GM23338 (cell line): ENCODE measurements at regions not wholly inside any gene's neighbourhood (a gene's known extent, or its start where the extent isn't known, plus 50 kb on each side); places are given as distances from the start of the nearest gene placed in this dataset.

Experiments
- ATAC-seq: fragments of 200-7000 bp; cut with Tn5 transposase; 3 replicates; pipeline ENCODE4 v1.9.1; 2020
- DNase-seq: peaks from one replicate; pipeline ENCODE4 v3.0.0-alpha.2; 2015; ENCODE audit warnings: low spot score
- H2AFZ ChIP-seq: fragments of 200-600 bp; sonication (generic); 2 replicates; pipeline ENCODE4 v1.8.0; 2016; ENCODE audit warnings: antibody characterized with exemption, mild to moderate bottlenecking, moderate library complexity
- H3F3A ChIP-seq: fragments of 200-600 bp; sonication (generic); replicated peaks from 2 replicates; pipeline ENCODE4 v1.8.0; 2017; ENCODE audit warnings: antibody characterized with exemption, mixed run types, low read depth
- H3K27ac ChIP-seq: fragments of 200-600 bp; sonication (generic); 2 replicates; pipeline ENCODE4 v1.6.1; 2016; ENCODE audit warnings: low read depth
- H3K27me3 ChIP-seq: fragments of 200-600 bp; sonication (generic); 2 replicates; pipeline ENCODE4 v1.8.0; 2016; ENCODE audit warnings: mild to moderate bottlenecking, mixed run types, moderate library complexity; ENCODE audit not compliant: insufficient read depth
- H3K36me3 ChIP-seq: fragments of 200-600 bp; sonication (generic); 2 replicates; pipeline ENCODE4 v1.8.0; 2016; ENCODE audit warnings: mild to moderate bottlenecking; ENCODE audit not compliant: insufficient read depth
- H3K4me1 ChIP-seq: fragments of 200-600 bp; sonication (generic); 2 replicates; pipeline ENCODE4 v1.8.0; 2016; ENCODE audit warnings: mild to moderate bottlenecking, moderate library complexity; ENCODE audit not compliant: insufficient read depth
- H3K4me2 ChIP-seq: fragments of 200-600 bp; sonication (generic); 2 replicates; pipeline ENCODE4 v1.7.1; 2017; ENCODE audit warnings: mixed run types
- H3K4me3 ChIP-seq: fragments of 200-600 bp; sonication (generic); 2 replicates; pipeline ENCODE4 v1.6.1; 2016; ENCODE audit warnings: mixed run types
- H3K79me2 ChIP-seq: fragments of 200-600 bp; sonication (generic); replicated peaks from 2 replicates; pipeline ENCODE4 v1.8.0; 2017; ENCODE audit warnings: mild to moderate bottlenecking; ENCODE audit not compliant: insufficient read depth
- H3K9me2 ChIP-seq: fragments of 200-600 bp; sonication (generic); 2 replicates; pipeline ENCODE4 v1.8.0; 2017; ENCODE audit not compliant: insufficient read depth
- H4K20me1 ChIP-seq: fragments of 200-600 bp; sonication (generic); replicated peaks from 2 replicates; pipeline ENCODE4 v1.8.0; 2017; ENCODE audit warnings: mild to moderate bottlenecking; ENCODE audit not compliant: insufficient read depth
- H3K27ac Mint-ChIP-seq: 2 replicates; pipeline ENCODE4 v1.8.0; 2020; ENCODE audit warnings: inconsistent platforms, mild to moderate bottlenecking, moderate library complexity, mixed read lengths
- H3K27me3 Mint-ChIP-seq: 3 replicates; pipeline ENCODE4 v1.8.0; 2022; ENCODE audit warnings: low read depth, mild to moderate bottlenecking, moderate library complexity, mixed read lengths, inconsistent platforms; ENCODE audit not compliant: insufficient read depth, poor library complexity
- H3K36me3 Mint-ChIP-seq: 3 replicates; pipeline ENCODE4 v1.8.0; 2021; ENCODE audit warnings: low read depth, mild to moderate bottlenecking, inconsistent platforms, moderate library complexity, mixed read lengths
- H3K4me1 Mint-ChIP-seq: 3 replicates; pipeline ENCODE4 v1.8.0; 2020; ENCODE audit warnings: mild to moderate bottlenecking, inconsistent platforms, mixed read lengths
- H3K4me3 Mint-ChIP-seq: 3 replicates; pipeline ENCODE4 v1.8.0; 2021; ENCODE audit warnings: moderate library complexity, mild to moderate bottlenecking, inconsistent platforms, mixed read lengths
- H3K9me3 Mint-ChIP-seq: 3 replicates; pipeline ENCODE4 v1.8.0; 2020; ENCODE audit warnings: moderate library complexity, mild to moderate bottlenecking, inconsistent platforms, mixed read lengths
- CREB1 ChIP-seq: fragments of 250-450 bp; sonication (Bioruptor Pico); IDR thresholded peaks from 2 replicates; pipeline ENCODE4 v1.5.0; 2020; ENCODE audit warnings: low read depth, mild to moderate bottlenecking, moderate library complexity
- CTCF ChIP-seq, 2 experiments: fragments of 200-600 bp in 1 of 2; sonication (generic) in 1 of 2; conservative IDR thresholded peaks; 2 replicates each; pipeline versions ENCODE4 v1.5.1 to v1.6.1; 2016 to 2017; ENCODE audit warnings: antibody characterized with exemption in 2 of 2, low read depth in 2 of 2, mild to moderate bottlenecking in 2 of 2, moderate library complexity in 1 of 2
- ETS1 ChIP-seq: IDR thresholded peaks from 2 replicates; pipeline ENCODE4 v1.6.1; 2016; ENCODE audit warnings: antibody characterized with exemption
- EZH2 ChIP-seq: fragments of 200-600 bp; sonication (generic); IDR thresholded peaks from one replicate; pipeline ENCODE4 v1.8.0; 2017; ENCODE audit warnings: antibody characterized with exemption, mild to moderate bottlenecking, low read depth; ENCODE audit not compliant: unreplicated experiment
- EZH2phosphoT487 ChIP-seq: fragments of 200-600 bp; sonication (generic); IDR thresholded peaks from one replicate; pipeline ENCODE4 v1.8.1; 2018; ENCODE audit warnings: antibody characterized with exemption; ENCODE audit not compliant: unreplicated experiment
- JUNB ChIP-seq: IDR thresholded peaks from one replicate; pipeline ENCODE4 v1.6.1; 2016; ENCODE audit warnings: antibody characterized with exemption; ENCODE audit not compliant: unreplicated experiment
- NANOG ChIP-seq: IDR thresholded peaks from 2 replicates; pipeline ENCODE4 v1.6.1; 2016; ENCODE audit warnings: antibody characterized with exemption, borderline replicate concordance
- POLR2AphosphoS5 ChIP-seq: IDR thresholded peaks from 2 replicates; pipeline ENCODE4 v1.6.1; 2016; ENCODE audit warnings: antibody characterized with exemption, low read depth
- STAT1 ChIP-seq: IDR thresholded peaks from one replicate; pipeline ENCODE4 v1.6.1; 2016; ENCODE audit warnings: antibody characterized with exemption; ENCODE audit not compliant: unreplicated experiment
- ZNF114 ChIP-seq: fragments of 250-450 bp; sonication (Bioruptor Pico); IDR thresholded peaks from 2 replicates; pipeline ENCODE4 v1.5.0; 2020; ENCODE audit warnings: mild to moderate bottlenecking, moderate library complexity
- ZNF331 ChIP-seq: fragments of 250-450 bp; sonication (Bioruptor Pico); IDR thresholded peaks from 2 replicates; pipeline ENCODE4 v1.5.0; 2020; ENCODE audit warnings: low read depth, mild to moderate bottlenecking, moderate library complexity
- ZNF462 ChIP-seq: fragments of 250-450 bp; sonication (Bioruptor Pico); IDR thresholded peaks from 2 replicates; pipeline ENCODE4 v1.5.0; 2020; ENCODE audit warnings: mild to moderate bottlenecking, moderate library complexity
- TF ChIP-seq, protein P1 (sequence below): IDR thresholded peaks from one replicate; pipeline ENCODE4 v1.6.1; 2018; ENCODE audit warnings: antibody characterized with exemption; ENCODE audit not compliant: unreplicated experiment

DNA sequence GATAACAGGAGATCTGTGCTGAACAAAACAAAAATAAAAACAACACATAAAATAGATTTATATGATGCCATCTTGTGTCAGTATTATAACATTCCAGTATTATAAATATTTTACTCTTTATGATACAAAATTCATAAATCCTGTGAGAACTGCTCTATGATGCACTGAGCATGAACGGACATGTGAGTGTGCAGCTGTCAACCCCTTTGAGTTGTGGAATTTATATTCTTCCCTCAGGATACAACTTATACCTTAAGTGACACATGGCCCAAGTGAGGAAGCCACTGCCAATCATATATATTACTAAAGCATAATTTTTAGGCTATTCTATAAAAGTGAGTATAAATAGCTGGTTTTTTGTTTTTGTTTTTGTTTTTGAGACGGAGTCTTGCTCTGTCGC, 116.0 kb upstream of the OR13F1 start:
- no peaks in the 10 kb centered on the region for H3K27me3 Mint-ChIP-seq
- Histone ChIP-seq H3K27ac (no peak overlapping the region), H3K9me2 (no peaks in the 10 kb centered on the region), H2AFZ (no peak overlapping the region), H3K4me2 (no peak overlapping the region), H3K36me3 (no peaks in the 10 kb centered on the region), H3K4me3 (no peak overlapping the region), H4K20me1 (no peaks in the 10 kb centered on the region), H3K4me1 (peaks cover 8% of the 10 kb centered on the region; the same call in 1 of the 2 replicates), H3K79me2 (no peaks in the 10 kb centered on the region), H3F3A (no peaks in the 10 kb centered on the region), H3K27me3 (no peaks in the 10 kb centered on the region)
- no peaks in the 10 kb centered on the region for H3K36me3 Mint-ChIP-seq
- H3K4me1 Mint-ChIP-seq, result peaks cover 7% of the 10 kb centered on the region; the same call in 2 of the 3 replicates
- no peaks in the 10 kb centered on the region for H3K9me3 Mint-ChIP-seq
- no peak overlapping the region for H3K4me3 Mint-ChIP-seq
- no peak overlapping the region for H3K27ac Mint-ChIP-seq
- ATAC-seq, result no peak
- no peak for DNase-seq
- no peak for TF ChIP-seq CREB1 (CRISPR knock-in tag)
- no peak for TF ChIP-seq ZNF462 (CRISPR knock-in tag)
- TF ChIP-seq JUNB, result no peak
- no peak for TF ChIP-seq STAT1
- TF ChIP-seq EZH2phosphoT487, result no peak
- TF ChIP-seq EZH2, result no peak
- TF ChIP-seq POLR2AphosphoS5, result no peak
- TF ChIP-seq ZNF114 (CRISPR knock-in tag), result no peak
- TF ChIP-seq ZNF331, result no peak
- TF ChIP-seq ETS1, result no peak
- no peak for TF ChIP-seq CTCF (conservative IDR thresholded peaks at IDR 0.05; ENCODE audit: low read depth in 2 of 2)
- TF ChIP-seq NANOG, result no peak
- TF ChIP-seq, protein P1, sequence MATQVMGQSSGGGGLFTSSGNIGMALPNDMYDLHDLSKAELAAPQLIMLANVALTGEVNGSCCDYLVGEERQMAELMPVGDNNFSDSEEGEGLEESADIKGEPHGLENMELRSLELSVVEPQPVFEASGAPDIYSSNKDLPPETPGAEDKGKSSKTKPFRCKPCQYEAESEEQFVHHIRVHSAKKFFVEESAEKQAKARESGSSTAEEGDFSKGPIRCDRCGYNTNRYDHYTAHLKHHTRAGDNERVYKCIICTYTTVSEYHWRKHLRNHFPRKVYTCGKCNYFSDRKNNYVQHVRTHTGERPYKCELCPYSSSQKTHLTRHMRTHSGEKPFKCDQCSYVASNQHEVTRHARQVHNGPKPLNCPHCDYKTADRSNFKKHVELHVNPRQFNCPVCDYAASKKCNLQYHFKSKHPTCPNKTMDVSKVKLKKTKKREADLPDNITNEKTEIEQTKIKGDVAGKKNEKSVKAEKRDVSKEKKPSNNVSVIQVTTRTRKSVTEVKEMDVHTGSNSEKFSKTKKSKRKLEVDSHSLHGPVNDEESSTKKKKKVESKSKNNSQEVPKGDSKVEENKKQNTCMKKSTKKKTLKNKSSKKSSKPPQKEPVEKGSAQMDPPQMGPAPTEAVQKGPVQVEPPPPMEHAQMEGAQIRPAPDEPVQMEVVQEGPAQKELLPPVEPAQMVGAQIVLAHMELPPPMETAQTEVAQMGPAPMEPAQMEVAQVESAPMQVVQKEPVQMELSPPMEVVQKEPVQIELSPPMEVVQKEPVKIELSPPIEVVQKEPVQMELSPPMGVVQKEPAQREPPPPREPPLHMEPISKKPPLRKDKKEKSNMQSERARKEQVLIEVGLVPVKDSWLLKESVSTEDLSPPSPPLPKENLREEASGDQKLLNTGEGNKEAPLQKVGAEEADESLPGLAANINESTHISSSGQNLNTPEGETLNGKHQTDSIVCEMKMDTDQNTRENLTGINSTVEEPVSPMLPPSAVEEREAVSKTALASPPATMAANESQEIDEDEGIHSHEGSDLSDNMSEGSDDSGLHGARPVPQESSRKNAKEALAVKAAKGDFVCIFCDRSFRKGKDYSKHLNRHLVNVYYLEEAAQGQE, result no peak
